Activated T-cell treated with anti-CD3 and anti-CD28 coated beads for 24 hours (primary cell): ENCODE measurements at regions not wholly inside any gene's neighbourhood (a gene's known extent, or its start where the extent isn't known, plus 50 kb on each side); places are given as distances from the start of the nearest gene placed in this dataset.

Source experiments
- DNase-seq: peaks from one replicate; pipeline ENCODE4 v3.0.0-alpha.2; 2020; ENCODE audit warnings: low read depth

DNA sequence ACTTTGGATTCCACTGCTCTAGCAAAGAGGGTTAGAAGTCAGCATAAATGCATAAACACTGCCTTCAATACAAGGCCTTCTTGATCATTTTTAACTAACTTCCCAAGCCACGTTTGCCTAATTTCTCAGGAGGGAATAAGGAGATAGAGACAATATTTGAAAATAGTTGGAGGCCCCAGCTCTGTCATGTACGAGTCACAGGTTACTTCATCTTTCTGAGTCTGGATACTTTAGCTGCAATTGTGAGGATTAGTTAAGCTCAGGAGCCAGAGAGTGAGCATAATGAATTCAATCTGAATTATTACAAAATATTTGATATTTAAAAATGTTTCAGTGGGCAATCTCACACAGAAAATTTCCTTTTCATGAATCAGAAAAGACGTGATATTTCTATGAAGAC is 298.9 kb downstream of the SHOX2 start:
- DNase-seq: no peak

DNA sequence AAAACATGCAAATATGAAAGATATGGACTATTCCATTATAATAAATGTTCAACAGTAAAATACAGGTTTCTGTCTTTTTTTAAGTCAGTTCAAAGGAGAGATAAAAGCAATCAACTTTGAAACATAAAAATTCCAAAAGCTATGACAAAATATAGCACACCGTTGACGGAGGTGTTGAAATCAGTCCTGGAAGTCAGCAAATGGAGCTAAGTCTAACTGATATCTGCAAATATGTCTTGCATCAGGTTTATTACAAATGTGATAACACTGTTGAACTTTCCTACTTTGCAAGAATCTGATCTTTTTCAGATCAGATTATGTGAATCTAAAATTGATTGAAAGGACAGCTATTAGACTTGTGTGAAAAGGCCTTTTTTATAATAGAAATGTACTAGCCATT is 300.7 kb downstream of the SHOX2 start:
- no peak for DNase-seq

DNA sequence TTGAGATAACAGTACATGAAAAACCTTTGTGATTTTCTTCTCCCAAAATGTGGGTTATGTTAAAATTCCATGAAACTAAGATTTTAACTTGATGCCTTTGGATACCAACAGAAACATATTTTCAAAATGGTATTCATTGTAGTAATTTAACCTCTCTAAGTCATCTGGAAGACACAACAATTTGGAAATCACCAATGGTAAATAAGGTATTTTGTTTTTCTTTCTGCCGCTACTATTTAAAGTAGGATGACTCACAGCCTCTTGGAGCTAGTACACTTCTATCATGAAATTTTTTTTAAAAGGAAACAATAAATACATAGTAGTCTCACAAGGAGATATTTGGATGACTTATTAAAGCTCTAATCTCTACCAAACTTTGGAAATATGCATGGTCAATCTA is 291.6 kb upstream of the VEPH1 start:
- no peak for DNase-seq

DNA sequence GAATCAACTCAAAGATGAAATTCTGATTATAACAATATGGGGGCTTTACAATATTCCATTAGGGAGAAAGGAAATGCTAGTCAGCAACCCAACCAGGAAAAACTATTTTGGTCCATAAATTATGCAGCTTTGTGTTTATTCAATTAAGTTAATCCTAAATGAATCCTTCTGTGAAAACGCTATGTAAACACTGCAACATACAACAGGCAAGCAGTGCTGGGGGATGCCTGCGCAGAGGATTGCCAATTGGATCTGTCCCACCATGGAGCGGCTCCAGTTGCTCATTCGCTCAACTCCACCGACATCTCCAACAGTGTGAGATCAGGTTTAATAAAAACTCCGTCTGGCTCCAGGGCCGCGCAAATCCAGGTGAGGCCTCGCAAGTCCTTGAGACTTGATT is 290.5 kb upstream of the VEPH1 start:
- DNase-seq: no peak

DNA sequence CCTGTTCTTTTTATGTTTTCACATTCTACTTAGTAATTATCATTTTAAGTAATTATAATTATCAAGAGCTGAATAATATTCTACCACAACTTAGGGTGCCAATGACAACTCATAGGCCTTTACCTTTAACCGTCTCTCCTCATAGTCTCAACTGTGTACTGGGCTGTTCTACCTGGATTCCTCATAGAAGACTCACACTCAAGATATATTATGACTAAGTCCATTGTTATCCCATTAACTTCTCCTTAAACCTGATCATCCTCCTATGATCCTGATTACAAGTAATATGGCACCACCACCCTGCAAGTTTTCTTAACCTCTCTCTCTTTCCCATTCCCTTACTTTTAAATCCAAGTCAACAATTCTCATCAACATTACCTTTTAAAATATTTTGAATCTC is 285.9 kb upstream of the VEPH1 start:
- no peak for DNase-seq

DNA sequence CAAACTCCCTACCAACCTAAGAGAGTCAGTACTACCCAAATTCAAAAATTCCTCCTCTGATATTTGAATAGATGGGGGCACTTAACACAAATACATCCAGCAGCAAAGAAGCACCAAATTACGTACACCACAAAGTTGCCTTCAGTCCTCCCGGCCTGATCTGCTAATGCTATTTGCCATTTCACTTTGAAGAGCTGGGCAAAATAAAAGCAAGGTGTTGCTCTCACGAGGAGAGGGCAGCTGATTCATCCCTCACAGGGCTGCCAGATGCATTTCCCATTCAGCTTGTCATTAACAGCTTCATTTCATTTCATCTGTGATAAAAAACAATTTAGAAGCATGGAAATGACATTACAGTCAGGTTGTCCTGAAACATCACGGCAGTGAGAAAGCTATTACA is 283.4 kb upstream of the VEPH1 start:
- DNase-seq: no peak

DNA sequence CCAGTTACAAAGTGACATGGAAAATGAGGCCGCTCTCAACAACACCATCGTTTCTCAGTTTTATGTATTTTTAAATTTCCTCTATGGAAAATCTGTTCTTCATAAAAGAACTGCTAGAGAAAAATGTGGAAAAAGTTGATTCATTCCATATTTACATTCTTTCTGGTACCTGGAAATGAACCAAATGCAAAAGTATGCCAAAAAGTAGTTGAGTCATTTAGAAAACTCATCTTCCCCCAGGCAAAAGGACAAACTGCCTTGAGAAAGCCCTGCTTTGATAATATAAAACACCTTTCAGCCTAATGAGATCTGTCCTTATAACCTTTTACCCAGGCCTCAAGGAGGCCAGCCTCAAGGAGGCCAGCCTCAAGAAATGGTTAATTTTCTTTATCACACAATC is 283.0 kb upstream of the VEPH1 start:
- DNase-seq: no peak

DNA sequence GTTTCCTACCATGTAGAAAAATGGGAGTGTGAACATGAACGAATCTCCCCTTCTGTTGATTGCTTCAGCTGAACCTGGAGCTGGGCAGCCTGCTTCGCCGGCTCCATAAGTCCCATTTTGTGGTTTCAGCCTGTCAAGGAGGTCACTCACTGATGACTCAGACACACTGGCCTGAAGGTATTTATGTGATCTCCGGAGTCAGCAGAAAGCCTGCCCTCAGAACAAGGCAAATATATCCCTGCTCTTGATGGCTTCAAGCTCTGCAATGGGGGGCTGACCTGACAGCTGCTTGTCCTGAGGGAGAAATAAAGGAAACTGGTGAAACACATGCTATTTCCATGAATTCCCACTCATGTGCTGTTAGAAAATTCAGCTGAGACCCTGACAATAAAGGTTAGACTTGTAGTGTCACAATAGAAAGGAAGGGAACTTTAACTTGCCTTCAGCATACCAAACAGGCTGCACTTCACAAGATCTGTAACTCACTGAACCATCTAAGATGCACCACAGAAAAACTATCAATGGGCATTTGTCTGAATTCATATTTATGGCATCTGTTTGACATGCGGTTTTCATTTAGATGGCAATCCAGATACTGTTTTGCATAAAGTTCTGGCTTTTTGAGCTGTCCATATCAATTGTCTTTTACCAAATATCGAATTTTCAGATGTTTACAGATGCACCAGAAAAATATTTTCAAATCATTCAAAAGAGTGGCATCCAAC is 282.0 kb upstream of the VEPH1 start:
- DNase-seq: no peak

DNA sequence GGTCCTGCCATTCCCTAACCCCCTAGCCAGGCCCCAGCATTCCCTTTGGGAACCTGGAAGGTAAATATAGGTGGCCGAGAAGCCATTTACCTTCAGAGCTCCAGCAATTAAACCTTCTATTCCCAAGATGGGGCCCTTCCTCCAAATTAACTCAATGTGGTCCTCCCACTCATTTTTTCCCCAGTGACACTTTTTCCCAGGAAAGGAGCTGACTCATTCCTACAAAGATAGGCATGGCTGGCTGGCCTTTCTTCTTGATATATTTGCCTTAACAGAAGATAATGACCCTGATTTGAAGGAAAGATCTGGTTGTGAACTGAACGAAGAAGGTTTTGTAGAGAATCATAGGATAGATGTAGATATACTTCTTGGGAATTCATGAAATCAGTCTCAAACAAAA is 279.0 kb upstream of the VEPH1 start:
- no peak for DNase-seq

DNA sequence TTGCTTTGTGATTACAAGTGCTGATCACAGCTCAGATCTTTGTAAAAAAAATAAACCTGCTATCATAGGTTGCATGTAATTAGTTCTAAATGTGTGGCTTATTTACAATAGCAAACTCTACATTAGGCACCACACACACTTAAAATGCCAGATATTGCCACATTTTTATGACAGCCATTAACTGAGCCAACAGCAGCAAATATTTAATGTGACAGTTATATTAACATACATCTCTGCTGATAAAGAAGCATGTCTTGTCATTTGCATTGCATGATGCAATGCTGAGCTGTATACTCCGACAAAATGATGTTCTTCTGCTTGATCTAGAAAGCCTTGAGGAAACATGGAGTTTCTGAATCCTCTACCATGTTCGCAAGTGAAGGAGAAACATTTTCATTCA is 273.6 kb upstream of the VEPH1 start:
- DNase-seq: no peak

DNA sequence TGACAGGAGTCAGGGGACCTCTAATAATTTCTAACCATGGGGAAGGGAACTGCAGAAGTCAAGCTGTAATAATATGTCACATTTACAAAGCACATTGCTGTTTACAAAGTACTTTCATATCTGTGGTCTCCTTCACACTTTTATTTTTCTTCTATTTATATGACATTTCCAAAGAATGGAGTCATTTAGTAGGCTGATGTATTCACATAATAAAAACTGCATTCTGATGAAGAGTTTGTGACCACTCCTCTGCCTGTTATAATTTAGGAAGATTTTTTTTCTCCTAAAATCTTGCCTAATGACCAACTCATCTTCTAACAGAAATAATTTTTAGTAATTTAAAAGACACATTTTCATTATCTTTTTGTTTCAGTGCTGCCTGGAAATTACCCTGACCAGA is 272.2 kb upstream of the VEPH1 start:
- DNase-seq: no peak

DNA sequence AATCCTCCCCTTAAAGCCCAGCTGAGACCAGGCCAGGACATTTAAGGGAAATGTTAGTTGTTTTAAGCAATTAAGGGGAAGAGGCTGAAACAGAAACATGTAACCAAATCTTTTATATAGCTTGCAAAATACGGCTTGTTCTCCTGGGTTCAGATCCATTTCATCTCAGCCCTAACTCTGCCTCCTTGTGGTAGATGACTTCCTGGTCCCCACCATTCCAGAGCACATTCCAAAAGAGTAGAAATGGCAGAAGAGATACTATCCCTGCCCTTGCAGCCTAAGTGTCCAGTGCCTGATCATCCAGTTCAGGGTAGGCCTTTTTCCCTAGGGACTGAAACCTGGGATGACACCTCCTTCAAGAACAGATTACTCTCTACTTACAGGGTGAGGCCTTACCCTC is 266.2 kb upstream of the VEPH1 start:
- no peak for DNase-seq

DNA sequence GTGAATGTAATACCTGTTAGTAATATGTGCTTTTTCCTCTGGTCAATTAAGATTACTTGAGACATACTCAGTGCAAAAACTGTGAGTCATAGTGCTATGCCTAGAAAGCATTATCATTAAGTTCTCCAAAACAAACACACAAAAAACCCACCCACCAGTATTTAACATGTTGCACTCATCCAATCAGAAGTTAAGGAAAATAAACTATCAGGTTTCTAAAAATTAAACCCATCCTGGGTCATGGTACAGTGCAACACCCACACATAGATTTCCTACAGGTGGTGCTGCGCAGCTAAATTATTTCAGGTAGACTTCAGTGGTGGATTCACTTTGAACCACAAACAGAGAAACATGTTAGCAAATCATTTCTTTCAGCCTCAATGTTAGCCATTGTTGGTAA is 264.4 kb upstream of the VEPH1 start:
- no peak for DNase-seq

DNA sequence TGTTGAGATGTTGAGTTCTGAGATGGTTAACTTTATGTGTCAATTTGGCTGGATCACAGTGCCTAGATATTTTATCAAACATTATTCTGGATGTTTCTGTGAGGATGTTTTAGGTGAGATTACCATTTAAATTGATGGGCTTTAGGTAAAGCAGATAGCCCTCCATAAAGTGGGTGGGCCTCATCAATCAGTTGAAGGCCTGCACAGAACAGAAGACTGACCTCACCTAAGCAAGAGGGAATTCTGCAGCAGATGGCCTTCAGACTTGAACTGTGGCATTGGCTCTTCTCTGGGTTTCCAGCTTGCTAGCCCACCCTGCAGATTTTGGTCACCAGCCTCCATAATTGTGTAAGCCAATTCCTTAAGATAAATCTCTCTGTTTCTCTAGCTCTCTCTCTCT is 260.4 kb upstream of the VEPH1 start:
- no peak for DNase-seq

DNA sequence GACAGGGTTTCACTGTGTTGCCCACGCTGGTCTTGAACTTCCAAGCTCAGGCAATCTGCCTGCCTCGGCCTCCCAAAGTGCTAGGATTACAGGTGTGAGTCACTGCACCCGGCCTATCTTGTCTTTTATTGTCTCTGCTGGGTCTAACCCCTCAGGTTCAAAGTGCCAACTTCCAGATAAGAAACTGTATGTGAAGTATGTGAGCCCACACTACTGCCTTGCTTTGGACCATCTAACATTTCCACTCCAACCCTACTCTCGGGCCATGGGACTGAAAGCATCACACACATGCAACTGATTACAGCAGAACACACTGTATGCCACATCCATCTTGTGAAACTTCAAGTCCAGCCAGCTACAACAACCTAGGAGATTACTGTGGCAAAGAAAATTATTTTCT is 256.1 kb upstream of the VEPH1 start:
- DNase-seq: no peak

DNA sequence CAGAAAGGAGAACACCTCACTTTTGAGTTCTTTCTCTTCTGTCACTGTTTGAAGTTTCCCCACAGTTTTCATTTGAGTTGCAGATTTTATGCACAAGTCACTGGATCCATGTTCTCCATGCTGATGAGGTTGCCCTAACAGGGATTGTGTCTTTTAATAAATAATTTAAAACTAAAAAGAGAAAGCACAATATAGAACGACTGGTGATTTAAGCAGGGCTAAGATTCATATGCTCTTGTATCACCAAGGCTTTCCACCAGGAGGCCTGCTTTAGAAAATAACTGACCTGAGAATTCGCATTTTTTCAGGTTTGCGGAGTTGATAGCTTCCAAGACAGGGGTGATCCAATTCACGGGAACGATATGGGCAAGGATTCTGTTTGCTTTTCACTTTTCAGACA is 252.0 kb upstream of the VEPH1 start:
- no peak for DNase-seq

DNA sequence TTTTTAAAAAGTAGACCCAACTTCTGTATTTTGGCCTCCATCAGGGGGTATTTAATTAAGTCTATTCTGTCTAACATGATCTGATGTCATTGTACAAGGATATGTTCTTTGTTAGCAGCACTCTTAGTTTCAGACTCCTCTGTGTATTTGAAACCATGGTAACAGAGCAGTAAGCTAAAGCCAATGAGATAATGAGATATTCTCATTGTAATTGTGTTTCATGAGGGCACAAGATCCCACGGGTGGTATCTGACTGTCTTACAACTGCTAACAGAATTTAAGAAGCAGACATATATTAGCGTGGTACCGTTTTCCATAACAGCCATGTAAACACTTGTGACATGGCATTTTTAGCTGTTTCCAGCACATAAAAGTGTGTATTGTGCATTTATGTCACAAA is 251.2 kb upstream of the VEPH1 start:
- DNase-seq: no peak

DNA sequence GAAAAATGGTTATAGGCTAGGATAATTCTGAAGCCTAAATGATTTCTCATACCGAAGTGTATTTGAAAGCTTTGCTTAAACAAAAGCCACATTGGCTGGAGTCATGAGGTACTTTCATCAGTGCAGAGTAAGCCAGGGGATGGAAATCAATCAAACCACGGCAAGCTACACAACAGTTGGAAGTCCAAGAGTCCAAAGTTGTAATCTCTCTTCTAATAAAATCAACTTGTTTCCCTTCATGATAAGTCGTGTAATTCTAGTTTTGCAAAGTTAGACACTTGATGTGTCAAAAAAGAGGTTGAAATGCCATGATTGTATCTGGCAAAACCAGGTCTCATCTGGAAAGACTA is 250.5 kb upstream of the VEPH1 start:
- DNase-seq: no peak

DNA sequence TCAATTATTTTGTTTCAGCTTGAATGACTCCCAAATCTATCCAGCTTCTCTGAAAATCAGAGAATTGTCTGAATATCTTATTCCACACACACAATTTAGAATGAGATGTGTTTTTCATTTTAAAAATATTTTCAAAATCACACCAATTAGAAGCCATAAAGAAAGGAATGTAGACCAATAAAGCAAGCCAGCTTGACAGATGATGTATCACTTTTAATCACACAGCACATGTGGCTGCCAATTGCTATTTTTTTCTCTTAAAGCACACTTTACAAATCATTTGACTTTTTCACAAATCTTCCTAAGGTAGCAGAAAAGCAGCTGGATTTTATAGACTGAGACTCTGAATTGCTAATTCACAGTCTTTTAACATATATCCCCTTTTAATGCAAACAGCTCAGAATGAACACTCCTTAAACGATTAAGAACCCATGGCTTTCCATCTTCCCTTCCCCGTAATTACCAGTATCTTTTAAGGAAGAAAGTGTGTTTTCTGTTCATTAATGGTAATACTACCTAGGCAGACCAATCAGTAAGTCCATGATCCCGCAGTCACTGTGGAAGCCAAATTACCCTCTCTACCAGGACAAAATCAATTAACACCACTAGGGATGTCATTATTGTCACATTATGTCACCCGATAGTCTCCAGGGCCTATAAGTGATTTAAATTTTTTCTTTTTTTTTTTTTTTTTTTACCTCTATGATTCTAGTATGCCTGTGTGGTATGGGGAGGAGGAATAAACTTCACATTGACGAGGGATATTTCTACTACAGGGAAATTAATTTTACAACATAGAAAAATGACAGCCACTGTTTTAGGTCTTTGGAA is 250.0 kb upstream of the VEPH1 start:
- no peak for DNase-seq

DNA sequence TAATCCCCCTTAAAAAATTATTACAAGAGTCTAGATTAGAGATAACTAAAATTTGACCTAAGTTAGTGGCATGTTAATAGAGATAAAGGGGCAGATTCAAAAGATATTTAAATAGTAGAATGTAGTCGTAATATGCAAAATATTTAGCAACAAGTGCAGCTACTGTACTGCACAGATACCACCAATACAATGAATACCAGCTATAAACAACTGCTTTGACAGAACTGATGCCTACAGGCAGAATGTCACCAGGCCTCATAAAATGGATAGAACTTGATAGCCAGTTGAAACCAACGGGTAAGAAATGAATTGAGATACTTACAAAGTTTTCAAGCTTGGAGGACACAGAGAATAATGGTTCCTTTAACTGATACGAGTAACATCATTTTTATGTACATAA is 249.3 kb upstream of the VEPH1 start:
- DNase-seq: no peak

DNA sequence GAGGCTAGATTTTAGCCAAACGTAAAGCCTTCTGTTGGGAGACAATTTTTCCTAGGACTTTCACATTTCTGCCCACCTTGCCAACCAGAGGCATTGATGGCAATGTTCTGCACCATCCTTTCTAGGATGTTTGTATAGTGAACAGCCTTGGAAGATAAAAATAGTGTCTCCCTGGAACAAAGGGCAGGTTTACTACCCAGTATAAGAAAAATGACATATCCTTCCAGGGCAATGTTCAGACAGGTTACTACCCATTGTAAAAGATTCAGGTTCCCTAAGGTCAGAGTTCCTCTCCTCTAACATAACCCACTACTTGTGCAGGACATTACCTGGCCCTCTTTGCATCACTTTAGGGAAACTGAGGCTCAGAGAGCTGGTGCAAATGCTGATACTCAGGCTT is 248.2 kb upstream of the VEPH1 start:
- no peak for DNase-seq

DNA sequence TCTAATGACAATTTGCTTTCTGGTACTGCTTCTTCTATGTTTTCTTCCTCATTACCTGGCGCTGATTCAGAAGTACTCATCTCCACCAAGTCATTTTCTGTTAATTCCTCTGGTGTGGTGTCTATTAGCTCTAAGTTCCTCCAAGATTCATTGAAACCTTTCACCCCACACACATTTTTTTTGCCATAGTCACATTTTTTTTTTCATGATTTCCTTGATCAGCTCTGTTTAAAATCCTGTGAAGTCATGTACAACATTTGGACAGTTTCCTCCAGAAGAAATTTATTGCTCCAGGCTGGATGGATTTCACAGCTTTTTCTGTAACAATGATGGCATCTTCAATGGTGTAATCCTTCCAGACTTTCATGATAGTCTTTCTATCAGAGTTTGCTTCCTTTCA is 243.2 kb upstream of the VEPH1 start:
- no peak for DNase-seq

DNA sequence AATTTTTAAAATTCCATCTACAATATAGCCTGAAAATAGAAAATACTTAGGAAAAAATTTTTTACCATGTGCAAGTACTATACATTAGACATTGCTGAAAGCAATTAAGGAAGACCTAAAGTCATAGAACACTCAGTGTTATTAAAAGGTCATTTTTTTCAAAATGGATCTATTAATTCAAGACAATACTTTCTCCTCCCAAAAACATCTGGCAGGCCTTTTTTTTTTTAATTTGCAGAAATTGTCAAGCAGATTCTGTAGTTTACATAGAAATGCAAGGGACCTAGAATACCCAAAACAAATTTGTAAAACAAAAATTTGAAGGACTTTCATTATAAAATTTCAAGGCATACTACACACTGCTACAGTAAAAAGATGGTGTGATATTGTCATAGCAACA is 238.4 kb upstream of the VEPH1 start:
- no peak for DNase-seq

DNA sequence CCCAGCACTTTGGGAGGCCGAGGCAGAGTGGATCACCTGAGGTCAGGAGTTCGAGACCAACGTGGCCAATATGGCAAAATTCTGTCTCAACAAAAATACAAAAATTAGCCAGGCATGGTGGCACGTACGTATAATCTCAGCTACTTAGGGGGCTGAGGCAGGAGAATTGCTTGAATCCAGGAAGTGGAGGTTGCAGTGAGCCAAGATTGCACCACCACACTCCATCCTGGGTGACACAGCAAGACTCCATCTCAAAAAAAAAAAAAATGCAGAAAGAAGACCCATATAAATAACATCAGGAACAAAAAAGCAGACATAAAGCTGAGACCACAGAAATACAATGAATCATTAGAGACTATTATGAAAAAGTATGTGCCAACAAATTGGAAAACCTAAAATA is 235.2 kb upstream of the VEPH1 start:
- no peak for DNase-seq
